H1 (cell line): ENCODE measurements at regions not wholly inside any gene's neighbourhood (a gene's known extent, or its start where the extent isn't known, plus 50 kb on each side); places are given as distances from the start of the nearest gene placed in this dataset.

Experiments
- CTCF ChIA-PET: fragments of 300-600 bp; sonication (Branson Sonifier 250); formaldehyde crosslinking; loops from one replicate; lab custom pipeline; 2021; ENCODE audit not compliant: partially characterized antibody; lab: Charles Lee
- POLR2A ChIA-PET: fragments of 300-600 bp; sonication (Branson Sonifier 250); formaldehyde crosslinking; loops from one replicate; lab custom pipeline; 2021; ENCODE audit warnings: inconsistent platforms; ENCODE audit not compliant: partially characterized antibody; lab: Charles Lee
- DNase-seq, 2 experiments: peaks; one replicate each; pipeline versions ENCODE4 v3.0.0 to v3.0.0-alpha.2; 2010 to 2022; ENCODE audit warnings: low spot score in 2 of 2, low read depth in 1 of 2, mixed read lengths in 1 of 2
- FAIRE-seq: peaks from 2 replicates; lab custom pipeline; 2011; peaks lifted over from hg19 to GRCh38; lab: Jason Lieb, UNC
- H2AFZ ChIP-seq: 2 replicates; pipeline ENCODE4 v1.8.1; 2012; ENCODE audit warnings: low read length, inconsistent platforms
- H2AK5ac ChIP-seq: 2 replicates; pipeline ENCODE4 v1.6.1; 2013; ENCODE audit warnings: low read depth, low read length
- H2BK120ac ChIP-seq: replicated peaks from 2 replicates; pipeline ENCODE3; 2013; ENCODE audit warnings: low read depth, low read length, inconsistent platforms
- H2BK12ac ChIP-seq: 2 replicates; pipeline ENCODE4 v1.6.1; 2013; ENCODE audit warnings: low read depth, low read length
- H2BK15ac ChIP-seq: 2 replicates; pipeline ENCODE4 v1.6.1; 2013; ENCODE audit warnings: low read length
- H2BK20ac ChIP-seq: 2 replicates; pipeline ENCODE4 v1.6.1; 2013; ENCODE audit warnings: low read length
- H2BK5ac ChIP-seq: 2 replicates; pipeline ENCODE4 v1.6.1; 2013; ENCODE audit warnings: low read depth, low read length
- H3K14ac ChIP-seq: 2 replicates; pipeline ENCODE4 v1.6.1; 2013; ENCODE audit warnings: inconsistent platforms; ENCODE audit not compliant: insufficient read length
- H3K18ac ChIP-seq: 2 replicates; pipeline ENCODE4 v1.6.1; 2013; ENCODE audit warnings: low read length; ENCODE audit errors: extremely low read depth
- H3K23ac ChIP-seq: 2 replicates; pipeline ENCODE4 v1.6.1; 2013; ENCODE audit warnings: inconsistent platforms; ENCODE audit not compliant: insufficient read length
- H3K23me2 ChIP-seq: 2 replicates; pipeline ENCODE4 v1.6.1; 2013; ENCODE audit warnings: low read depth, low read length
- H3K27ac ChIP-seq: 2 replicates; pipeline ENCODE4 v1.6.1; 2011; ENCODE audit warnings: low read depth, low read length, inconsistent platforms
- H3K27me3 ChIP-seq, 4 experiments: replicated peaks in 1 of 4; 1 replicate in 1 of 4; 2 replicates in 3 of 4; pipeline versions ENCODE4 v1.6.1 to v1.8.1; 2011 to 2013; ENCODE audit warnings: low read length in 3 of 4, mild to moderate bottlenecking in 3 of 4, inconsistent platforms in 2 of 4, mixed read lengths in 2 of 4, moderate library complexity in 1 of 4; ENCODE audit not compliant: control insufficient read depth in 3 of 4, insufficient read depth in 3 of 4; ENCODE audit errors: extremely low read depth in 1 of 4
- H3K36me3 ChIP-seq, 4 experiments: 2 replicates each; pipeline versions ENCODE4 v1.6.1 to v1.8.1; 2011 to 2013; ENCODE audit warnings: mild to moderate bottlenecking in 4 of 4, low read length in 3 of 4, moderate library complexity in 2 of 4, control low read depth in 1 of 4, inconsistent platforms in 1 of 4; ENCODE audit not compliant: insufficient read depth in 4 of 4, control insufficient read depth in 2 of 4
- H3K4ac ChIP-seq: replicated peaks from 2 replicates; pipeline ENCODE3; 2013; ENCODE audit warnings: low read length, low read depth, mixed read lengths, inconsistent platforms; ENCODE audit not compliant: insufficient read length
- H3K4me1 ChIP-seq, 4 experiments: replicated peaks in 1 of 4; 1 replicate in 1 of 4; 2 replicates in 3 of 4; pipeline versions ENCODE4 v1.6.1 to v1.8.1; 2011 to 2013; ENCODE audit warnings: low read length in 3 of 4, inconsistent platforms in 2 of 4, mixed read lengths in 1 of 4; ENCODE audit not compliant: insufficient read depth in 4 of 4, control insufficient read depth in 3 of 4
- H3K4me2 ChIP-seq, 2 experiments: 2 replicates each; pipeline versions ENCODE4 v1.6.1 to v1.8.1; 2011 to 2013; ENCODE audit warnings: low read depth in 2 of 2, low read length in 2 of 2, control low read depth in 1 of 2, inconsistent platforms in 1 of 2, mild to moderate bottlenecking in 1 of 2; ENCODE audit not compliant: insufficient read depth in 1 of 2
- H3K4me3 ChIP-seq, 4 experiments: fragments of 200-600, 300-600 bp in 1 of 4; sonication (generic), shearing (Covaris generic), sonication (Bioruptor Twin) in 1 of 4; 2 replicates each; pipeline versions ENCODE4 v1.5.1 to v1.8.1; 2011 to 2016; ENCODE audit warnings: low read length in 4 of 4, low read depth in 3 of 4, control low read depth in 2 of 4, inconsistent platforms in 2 of 4, mild to moderate bottlenecking in 2 of 4, mixed read lengths in 1 of 4, moderate library complexity in 1 of 4; ENCODE audit not compliant: insufficient read depth in 2 of 4; ENCODE audit errors: extremely low read depth in 1 of 4
- H3K56ac ChIP-seq: replicated peaks from 2 replicates; pipeline ENCODE3; 2013; ENCODE audit warnings: low read depth, mild to moderate bottlenecking, mixed read lengths, low read length, inconsistent platforms; ENCODE audit not compliant: insufficient read length
- H3K79me1 ChIP-seq: 2 replicates; pipeline ENCODE4 v1.6.1; 2013; ENCODE audit warnings: low read depth, low read length, control low read depth
- H3K79me2 ChIP-seq, 2 experiments: 2 replicates each; pipeline versions ENCODE4 v1.6.1 to v1.8.1; 2012 to 2013; ENCODE audit warnings: low read length in 2 of 2, mild to moderate bottlenecking in 2 of 2, inconsistent platforms in 1 of 2; ENCODE audit not compliant: insufficient read depth in 2 of 2, control insufficient read depth in 1 of 2
- H3K9ac ChIP-seq, 4 experiments: replicated peaks in 1 of 4; 1 replicate in 1 of 4; 2 replicates in 3 of 4; pipeline versions ENCODE4 v1.6.1 to v1.8.1; 2011 to 2013; ENCODE audit warnings: low read depth in 3 of 4, low read length in 3 of 4, control low read depth in 2 of 4, mild to moderate bottlenecking in 2 of 4, moderate library complexity in 2 of 4, inconsistent platforms in 1 of 4; ENCODE audit errors: extremely low read depth in 1 of 4
- H3K9me3 ChIP-seq, 2 experiments: 2 replicates each; pipeline versions ENCODE4 v1.6.1 to v1.8.1; 2012 to 2013; ENCODE audit warnings: mild to moderate bottlenecking in 2 of 2, moderate library complexity in 2 of 2, control low read depth in 1 of 2, inconsistent platforms in 1 of 2, low read depth in 1 of 2, low read length in 1 of 2, mixed read lengths in 1 of 2; ENCODE audit not compliant: insufficient read depth in 2 of 2
- H4K20me1 ChIP-seq, 2 experiments: replicated peaks in 1 of 2; 2 replicates each; pipeline versions ENCODE3 to v1.8.1; 2011 to 2013; ENCODE audit warnings: inconsistent platforms in 2 of 2, low read length in 2 of 2, mild to moderate bottlenecking in 1 of 2; ENCODE audit not compliant: insufficient read depth in 2 of 2, control insufficient read depth in 1 of 2
- H4K5ac ChIP-seq: 2 replicates; pipeline ENCODE4 v1.6.1; 2013; ENCODE audit warnings: low read length, low read depth, mixed read lengths, inconsistent platforms; ENCODE audit not compliant: insufficient read length
- H4K8ac ChIP-seq: 2 replicates; pipeline ENCODE4 v1.8.0; 2013; ENCODE audit warnings: mild to moderate bottlenecking, moderate library complexity, low read length, inconsistent platforms; ENCODE audit not compliant: insufficient read depth; ENCODE audit errors: extremely low read depth
- H4K91ac ChIP-seq: replicated peaks from 2 replicates; pipeline ENCODE3; 2013; ENCODE audit warnings: low read length, mixed read lengths, inconsistent platforms; ENCODE audit not compliant: insufficient read length
- BACH1 ChIP-seq: IDR thresholded peaks from 2 replicates; pipeline ENCODE4 v1.6.1; 2012; ENCODE audit warnings: low read length, improper control_type of control experiment
- NRF1 ChIP-seq: IDR thresholded peaks from 2 replicates; pipeline ENCODE4 v1.6.1; 2011; ENCODE audit warnings: mild to moderate bottlenecking, low read depth, low read length, improper control_type of control experiment
- SIRT6 ChIP-seq: IDR thresholded peaks from one replicate; pipeline ENCODE4 v1.7.1; 2012; ENCODE audit warnings: low read length, inconsistent platforms
- SUZ12 ChIP-seq: fragments of 200-600 bp; sonication (generic); IDR thresholded peaks from 2 replicates; pipeline ENCODE4 v1.6.1; 2012; ENCODE audit warnings: mild to moderate bottlenecking, inconsistent platforms, low read length, moderate library complexity, mixed read lengths
- TEAD4 ChIP-seq: IDR thresholded peaks from 2 replicates; pipeline ENCODE4 v1.6.1; 2012; ENCODE audit warnings: low read depth, low read length, inconsistent platforms, mixed read lengths
- YY1 ChIP-seq: IDR thresholded peaks from 2 replicates; pipeline ENCODE4 v1.6.1; 2011; ENCODE audit warnings: low read depth, mild to moderate bottlenecking, low read length
- WGBS, 2 experiments: shearing (Covaris generic) in 1 of 2; methylation state at CpG; one replicate each; pipeline versions ENCODE4 v1.1.6 to v1.1.7; 2013 to 2015; ENCODE audit warnings: low lambda C conversion rate in 2 of 2, mixed read lengths in 2 of 2, inconsistent platforms in 1 of 2, low coverage in 1 of 2, missing lambda C conversion rate in 1 of 2; ENCODE audit not compliant: insufficient replicate concordance in 2 of 2, insufficient coverage in 1 of 2, insufficient read length in 1 of 2; ENCODE audit errors: extremely low coverage in 1 of 2, missing lambda C conversion rate in 1 of 2; 5-methylcytosine and 5-hydroxymethylcytosine counted together

GRCh38 chr12:124385219-124385969 lies 90.5 kb downstream of the RFLNA start:
- no peaks in the 10 kb centered on the region for H3K79me2 ChIP-seq
- no peak overlapping the region for H2BK120ac ChIP-seq
- H3K9me3 ChIP-seq: no peaks in the 10 kb centered on the region
- H3K9ac ChIP-seq: no peak overlapping the region
- no peak overlapping the region for H2BK20ac ChIP-seq
- H3K27ac ChIP-seq: no peak overlapping the region
- FAIRE-seq (no peak), DNase-seq (no peak)
- H3K14ac ChIP-seq: no peak overlapping the region
- no peak overlapping the region for H3K18ac ChIP-seq
- no peak overlapping the region for H2BK15ac ChIP-seq
- no peak overlapping the region for H2AFZ ChIP-seq
- ChIA-PET CTCF (interaction anchor here (0.9 to 7.2 kb wide), 4 partner anchors 13 to 152 kb away, joined by 3 to 60 read pairs (median 4); no protein-coding TSS in a partner anchor), POLR2A (no interaction called here)
- TF ChIP-seq SIRT6: no peak
- no peak for TF ChIP-seq BACH1
- TF ChIP-seq TEAD4: no peak
- TF ChIP-seq NRF1: no peak
- TF ChIP-seq SUZ12: no peak
- TF ChIP-seq YY1: no peak
- H2BK12ac ChIP-seq: no peak overlapping the region
- no peaks in the 10 kb centered on the region for H3K27me3 ChIP-seq
- no peak overlapping the region for H4K8ac ChIP-seq
- peaks cover 2 to 15% (median 6%) of the 10 kb centered on the region in 4 experiments; a peak in 5 of 8 replicates for H3K36me3 ChIP-seq
- no peak overlapping the region for H3K23ac ChIP-seq
- WGBS, 2 experiments: 87% methylated on average over 15 of the region's 32 CpGs; no CpG with 5 or more reads in 1 of the 2 experiments
- no peak overlapping the region for H3K4me2 ChIP-seq
- H3K79me1 ChIP-seq: no peaks in the 10 kb centered on the region; the same call in 1 of the 2 replicates
- no peak overlapping the region; the same call in 1 of the 2 replicates for H2BK5ac ChIP-seq
- peaks cover 7% of the 10 kb centered on the region; the same call in 1 of the 2 replicates for H3K23me2 ChIP-seq
- H3K4me1 ChIP-seq: peaks cover 0 to 8% (median 7%) of the 10 kb centered on the region in 4 experiments; a peak in 5 of 7 replicates
- peaks cover 12 to 21% of the 10 kb centered on the region in 2 experiments for H4K20me1 ChIP-seq
- H4K91ac ChIP-seq: no peak overlapping the region
- no peak overlapping the region for H4K5ac ChIP-seq
- no peak overlapping the region for H3K4me3 ChIP-seq
- no peak overlapping the region for H3K4ac ChIP-seq
- no peak overlapping the region for H2AK5ac ChIP-seq
- no peak overlapping the region for H3K56ac ChIP-seq
